ENCODE measurements at regions not wholly inside any gene's neighbourhood (a gene's known extent, or its start where the extent isn't known, plus 50 kb on each side); places are given as distances from the start of the nearest gene placed in this dataset.

DNA sequence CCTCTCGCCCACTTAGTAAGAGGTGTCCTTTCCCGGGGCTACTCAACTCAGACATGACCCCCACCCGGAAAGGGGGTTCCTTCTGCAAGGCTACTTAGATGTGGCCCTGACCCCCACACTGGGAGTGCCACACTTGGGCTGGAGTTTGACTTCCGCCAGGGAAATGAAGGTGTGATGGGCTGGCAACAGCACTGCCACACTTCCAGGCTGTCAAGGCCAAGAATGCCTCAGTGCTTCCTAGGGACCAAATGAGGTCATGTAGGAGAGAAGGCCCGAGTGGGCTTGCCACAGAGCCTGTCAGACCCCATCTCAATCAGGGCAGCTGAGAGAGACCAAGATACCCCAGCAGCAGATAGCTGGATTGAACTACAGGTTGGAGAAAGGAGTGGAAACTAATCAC lies 55.5 kb downstream of the DRD1 start:
- TF ChIP-seq, protein P1, sequence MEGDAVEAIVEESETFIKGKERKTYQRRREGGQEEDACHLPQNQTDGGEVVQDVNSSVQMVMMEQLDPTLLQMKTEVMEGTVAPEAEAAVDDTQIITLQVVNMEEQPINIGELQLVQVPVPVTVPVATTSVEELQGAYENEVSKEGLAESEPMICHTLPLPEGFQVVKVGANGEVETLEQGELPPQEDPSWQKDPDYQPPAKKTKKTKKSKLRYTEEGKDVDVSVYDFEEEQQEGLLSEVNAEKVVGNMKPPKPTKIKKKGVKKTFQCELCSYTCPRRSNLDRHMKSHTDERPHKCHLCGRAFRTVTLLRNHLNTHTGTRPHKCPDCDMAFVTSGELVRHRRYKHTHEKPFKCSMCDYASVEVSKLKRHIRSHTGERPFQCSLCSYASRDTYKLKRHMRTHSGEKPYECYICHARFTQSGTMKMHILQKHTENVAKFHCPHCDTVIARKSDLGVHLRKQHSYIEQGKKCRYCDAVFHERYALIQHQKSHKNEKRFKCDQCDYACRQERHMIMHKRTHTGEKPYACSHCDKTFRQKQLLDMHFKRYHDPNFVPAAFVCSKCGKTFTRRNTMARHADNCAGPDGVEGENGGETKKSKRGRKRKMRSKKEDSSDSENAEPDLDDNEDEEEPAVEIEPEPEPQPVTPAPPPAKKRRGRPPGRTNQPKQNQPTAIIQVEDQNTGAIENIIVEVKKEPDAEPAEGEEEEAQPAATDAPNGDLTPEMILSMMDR (conservative IDR thresholded peaks at IDR 0.05; ENCODE audit: low read length): no peak
- no peak for TF ChIP-seq EZH2phosphoT487 (IDR thresholded peaks at IDR 0.05; ENCODE audit: borderline replicate concordance, low read depth, low read length)
